ENCODE measurements at regions not wholly inside any gene's neighbourhood (a gene's known extent, or its start where the extent isn't known, plus 50 kb on each side); places are given as distances from the start of the nearest gene placed in this dataset.

DNA sequence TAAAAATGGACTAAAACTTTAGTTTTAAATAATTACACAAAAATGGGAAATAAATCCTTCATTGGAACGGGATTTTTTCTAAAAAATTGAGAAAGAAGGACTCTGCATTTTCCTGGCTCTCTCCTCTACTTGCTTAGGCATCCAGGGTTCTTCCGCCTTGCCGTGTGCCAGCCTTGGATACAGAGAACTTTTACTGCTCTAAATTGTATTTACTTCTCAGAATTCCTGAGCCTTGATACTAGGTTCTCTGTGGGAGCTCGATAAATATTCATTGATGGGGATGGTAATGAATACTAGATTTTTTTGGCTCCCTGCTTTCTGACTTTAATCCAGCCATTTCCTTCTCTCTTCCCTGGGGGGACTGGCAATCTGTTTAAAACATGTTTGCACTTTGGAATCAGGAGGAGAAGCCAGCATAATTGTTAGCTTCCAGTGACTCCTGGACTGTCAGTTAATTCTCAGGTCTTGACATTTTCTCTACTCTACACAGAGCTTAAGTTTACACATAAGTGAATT is 746.1 kb upstream of the LRRTM1 start:
- H2AFZ ChIP-seq: no peak overlapping the region
- H3K36me3 ChIP-seq (replicated peaks; ENCODE audit: insufficient read depth, low read depth): no peaks in the 10 kb centered on the region
- no peak for DNase-seq (ENCODE audit: low spot score)
- H3K4me1 ChIP-seq (ENCODE audit: insufficient read depth): no peaks in the 10 kb centered on the region
- H3K9me2 ChIP-seq (replicated peaks; ENCODE audit: insufficient read depth): no peaks in the 10 kb centered on the region
- H3K4me3 ChIP-seq: no peak overlapping the region
- 52% methylated on average over 4 of the region's 4 CpGs for WGBS (ENCODE audit: low lambda C conversion rate, missing lambda C conversion rate)
- H3K9me3 ChIP-seq (ENCODE audit: low read depth): no peaks in the 10 kb centered on the region
- H3K27me3 ChIP-seq: no peaks in the 10 kb centered on the region
- H3K27ac ChIP-seq: no peak overlapping the region
- no peak overlapping the region for H3K4me2 ChIP-seq
- no peaks in the 10 kb centered on the region for H4K20me1 ChIP-seq (ENCODE audit: insufficient read depth, poor library complexity, severe bottlenecking)
- no peaks in the 10 kb centered on the region for H3K79me2 ChIP-seq
- TF ChIP-seq EZH2 (IDR thresholded peaks at IDR 0.05; ENCODE audit: borderline replicate concordance): no peak
- no peak for TF ChIP-seq EZH2phosphoT487 (IDR thresholded peaks at IDR 0.05; ENCODE audit: low read depth, severe bottlenecking, unreplicated experiment)
- TF ChIP-seq, protein P1, sequence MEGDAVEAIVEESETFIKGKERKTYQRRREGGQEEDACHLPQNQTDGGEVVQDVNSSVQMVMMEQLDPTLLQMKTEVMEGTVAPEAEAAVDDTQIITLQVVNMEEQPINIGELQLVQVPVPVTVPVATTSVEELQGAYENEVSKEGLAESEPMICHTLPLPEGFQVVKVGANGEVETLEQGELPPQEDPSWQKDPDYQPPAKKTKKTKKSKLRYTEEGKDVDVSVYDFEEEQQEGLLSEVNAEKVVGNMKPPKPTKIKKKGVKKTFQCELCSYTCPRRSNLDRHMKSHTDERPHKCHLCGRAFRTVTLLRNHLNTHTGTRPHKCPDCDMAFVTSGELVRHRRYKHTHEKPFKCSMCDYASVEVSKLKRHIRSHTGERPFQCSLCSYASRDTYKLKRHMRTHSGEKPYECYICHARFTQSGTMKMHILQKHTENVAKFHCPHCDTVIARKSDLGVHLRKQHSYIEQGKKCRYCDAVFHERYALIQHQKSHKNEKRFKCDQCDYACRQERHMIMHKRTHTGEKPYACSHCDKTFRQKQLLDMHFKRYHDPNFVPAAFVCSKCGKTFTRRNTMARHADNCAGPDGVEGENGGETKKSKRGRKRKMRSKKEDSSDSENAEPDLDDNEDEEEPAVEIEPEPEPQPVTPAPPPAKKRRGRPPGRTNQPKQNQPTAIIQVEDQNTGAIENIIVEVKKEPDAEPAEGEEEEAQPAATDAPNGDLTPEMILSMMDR (IDR thresholded peaks at IDR 0.05; ENCODE audit: poor library complexity): no peak

DNA sequence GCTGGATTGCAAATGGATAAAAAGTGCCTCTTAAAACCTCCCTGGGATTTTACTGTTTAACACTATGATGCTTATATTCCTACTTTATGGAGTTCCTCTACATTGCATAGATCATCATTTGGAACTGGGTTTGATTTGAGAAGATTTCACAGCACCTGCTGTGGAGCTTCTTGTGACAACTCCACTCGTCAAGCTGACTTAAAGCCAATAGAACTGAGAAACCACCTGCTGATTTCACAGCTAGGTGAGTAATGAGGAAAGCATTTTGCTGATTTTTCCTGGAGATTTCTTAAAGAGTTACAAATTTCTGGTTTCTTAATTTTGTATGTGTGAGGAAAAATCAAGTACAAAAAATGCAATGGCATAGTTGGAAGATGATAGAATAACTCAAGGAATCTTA is 739.1 kb upstream of the LRRTM1 start:
- Histone ChIP-seq H3K36me3 (replicated peaks; ENCODE audit: insufficient read depth, low read depth) (no peaks in the 10 kb centered on the region), H3K9me3 (ENCODE audit: low read depth) (no peaks in the 10 kb centered on the region), H3K4me3 (no peak overlapping the region), H3K4me1 (ENCODE audit: insufficient read depth) (no peaks in the 10 kb centered on the region), H2AFZ (no peak overlapping the region), H3K79me2 (no peaks in the 10 kb centered on the region), H3K4me2 (no peak overlapping the region), H3K9me2 (replicated peaks; ENCODE audit: insufficient read depth) (no peaks in the 10 kb centered on the region), H3K27ac (no peak overlapping the region), H3K27me3 (no peaks in the 10 kb centered on the region), H4K20me1 (ENCODE audit: insufficient read depth, poor library complexity, severe bottlenecking) (no peaks in the 10 kb centered on the region)
- DNase-seq (ENCODE audit: low spot score): no peak
- TF ChIP-seq EZH2phosphoT487 (IDR thresholded peaks at IDR 0.05; ENCODE audit: low read depth, severe bottlenecking, unreplicated experiment): no peak
- TF ChIP-seq, protein P1 (IDR thresholded peaks at IDR 0.05; ENCODE audit: poor library complexity): no peak
- 47% methylated on average over 1 of the region's 1 CpG for WGBS (ENCODE audit: low lambda C conversion rate, missing lambda C conversion rate)

DNA sequence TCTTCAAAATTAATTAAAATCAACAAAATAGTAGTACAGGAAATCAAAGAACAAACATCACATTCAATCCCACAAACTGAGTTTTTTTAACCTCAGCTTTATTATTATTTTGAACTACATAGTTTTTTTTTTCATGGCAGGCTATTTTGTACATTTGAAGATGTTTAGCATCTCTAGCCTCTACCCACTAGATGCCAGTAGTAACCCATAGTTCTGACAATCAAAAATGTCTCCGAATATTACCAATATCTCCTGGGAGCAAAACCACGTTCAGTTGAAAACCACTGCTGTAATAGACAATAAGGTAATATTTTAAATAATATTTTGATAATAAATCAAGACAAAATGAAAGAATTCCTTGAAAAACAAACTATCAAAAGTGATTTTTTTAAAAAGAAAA is 702.6 kb upstream of the LRRTM1 start:
- Histone ChIP-seq H3K36me3 (replicated peaks; ENCODE audit: insufficient read depth, low read depth) (no peaks in the 10 kb centered on the region), H4K20me1 (ENCODE audit: insufficient read depth, poor library complexity, severe bottlenecking) (no peaks in the 10 kb centered on the region), H3K9me2 (replicated peaks; ENCODE audit: insufficient read depth) (no peaks in the 10 kb centered on the region), H3K27me3 (no peaks in the 10 kb centered on the region), H2AFZ (no peak overlapping the region), H3K4me3 (no peak overlapping the region), H3K4me2 (no peak overlapping the region), H3K4me1 (ENCODE audit: insufficient read depth) (no peaks in the 10 kb centered on the region), H3K9me3 (ENCODE audit: low read depth) (no peaks in the 10 kb centered on the region), H3K27ac (no peak overlapping the region), H3K79me2 (no peaks in the 10 kb centered on the region)
- TF ChIP-seq, protein P1 (IDR thresholded peaks at IDR 0.05; ENCODE audit: poor library complexity): peak; percentile 9
- no peak for TF ChIP-seq EZH2phosphoT487 (IDR thresholded peaks at IDR 0.05; ENCODE audit: low read depth, severe bottlenecking, unreplicated experiment)
- no peak for TF ChIP-seq EZH2 (IDR thresholded peaks at IDR 0.05; ENCODE audit: borderline replicate concordance)
- DNase-seq (ENCODE audit: low spot score): no peak
- 82% methylated on average over 2 of the region's 2 CpGs for WGBS (ENCODE audit: low lambda C conversion rate, missing lambda C conversion rate)

DNA sequence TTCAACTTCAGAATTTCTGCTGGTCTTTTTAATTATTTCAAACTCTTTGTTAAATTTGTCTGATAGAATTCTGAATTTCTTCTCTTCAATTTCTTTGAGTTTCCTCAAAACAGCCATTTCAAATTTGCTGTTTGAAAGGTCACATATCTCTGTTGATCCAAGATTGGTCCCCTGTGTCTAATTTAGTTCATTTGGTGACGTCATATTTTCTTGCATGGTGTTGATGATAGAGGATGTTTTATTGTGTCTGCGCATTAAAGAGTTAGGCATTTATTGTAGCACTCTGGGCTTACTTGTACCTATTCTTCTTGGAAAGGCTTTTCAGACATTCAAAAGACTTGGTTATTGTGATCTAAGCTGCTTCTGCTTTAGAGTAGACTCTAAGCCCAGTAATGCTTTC is 698.4 kb upstream of the LRRTM1 start:
- DNase-seq (ENCODE audit: low spot score): no peak
- H3K4me1 ChIP-seq (ENCODE audit: insufficient read depth): no peaks in the 10 kb centered on the region
- H3K27ac ChIP-seq: no peak overlapping the region
- WGBS (ENCODE audit: low lambda C conversion rate, missing lambda C conversion rate): 83% methylated on average over 2 of the region's 2 CpGs
- no peaks in the 10 kb centered on the region for H3K36me3 ChIP-seq (replicated peaks; ENCODE audit: insufficient read depth, low read depth)
- H2AFZ ChIP-seq: no peak overlapping the region
- no peak overlapping the region for H3K4me3 ChIP-seq
- H3K9me2 ChIP-seq (replicated peaks; ENCODE audit: insufficient read depth): no peaks in the 10 kb centered on the region
- H3K4me2 ChIP-seq: no peak overlapping the region
- H3K9me3 ChIP-seq (ENCODE audit: low read depth): no peaks in the 10 kb centered on the region
- H3K79me2 ChIP-seq: no peaks in the 10 kb centered on the region
- H3K27me3 ChIP-seq: no peaks in the 10 kb centered on the region
- H4K20me1 ChIP-seq (ENCODE audit: insufficient read depth, poor library complexity, severe bottlenecking): no peaks in the 10 kb centered on the region
- no peak for TF ChIP-seq EZH2phosphoT487 (IDR thresholded peaks at IDR 0.05; ENCODE audit: low read depth, severe bottlenecking, unreplicated experiment)
- TF ChIP-seq EZH2 (IDR thresholded peaks at IDR 0.05; ENCODE audit: borderline replicate concordance): no peak
- TF ChIP-seq, protein P1 (IDR thresholded peaks at IDR 0.05; ENCODE audit: poor library complexity): no peak
